Neural cell (in vitro differentiated cells): ENCODE measurements at regions not wholly inside any gene's neighbourhood (a gene's known extent, or its start where the extent isn't known, plus 50 kb on each side); places are given as distances from the start of the nearest gene placed in this dataset.

Experiments
- CTCF ChIP-seq: fragments of 450-650 bp; IDR thresholded peaks from 2 replicates; pipeline ENCODE4 v1.5.1; 2014; ENCODE audit warnings: antibody characterized with exemption, mild to moderate bottlenecking, moderate library complexity; ENCODE audit not compliant: poor library complexity, severe bottlenecking
- EZH2 ChIP-seq: fragments of 200-600, 300-800 bp; shearing (Covaris generic), sonication (generic); IDR thresholded peaks from 2 replicates; pipeline ENCODE4 v1.6.1; 2014; ENCODE audit warnings: antibody characterized with exemption, low read length, borderline replicate concordance, mild to moderate bottlenecking; ENCODE audit not compliant: insufficient read depth, poor library complexity, severe bottlenecking
- MXI1 ChIP-seq: fragments of 450-650 bp; conservative IDR thresholded peaks from 2 replicates; pipeline ENCODE4 v1.6.1; 2014; ENCODE audit warnings: antibody characterized with exemption, mild to moderate bottlenecking; ENCODE audit not compliant: poor library complexity, severe bottlenecking
- RAD21 ChIP-seq: fragments of 450-650 bp; conservative IDR thresholded peaks from 2 replicates; pipeline ENCODE4 v1.6.1; 2014; ENCODE audit warnings: antibody characterized with exemption, mild to moderate bottlenecking, moderate library complexity
- REST ChIP-seq: IDR thresholded peaks from 2 replicates; pipeline ENCODE4 v1.6.1; 2012; ENCODE audit warnings: borderline replicate concordance
- SMC3 ChIP-seq: fragments of 450-650 bp; conservative IDR thresholded peaks from 2 replicates; pipeline ENCODE4 v1.6.1; 2014; ENCODE audit warnings: antibody characterized with exemption, mild to moderate bottlenecking, moderate library complexity; ENCODE audit not compliant: poor library complexity
- TAF1 ChIP-seq: IDR thresholded peaks from 2 replicates; pipeline ENCODE4 v1.6.1; 2012; ENCODE audit warnings: low read depth

- TF ChIP-seq CTCF (no peak), TAF1 (no peak), RAD21 (no peak), EZH2 (no peak), REST (no peak), MXI1 (no peak), SMC3 (no peak)
Observed at GRCh38 chr5:99059685-99060084, 130.9 kb upstream of the CHD1 start.
